ENCODE measurements at regions not wholly inside any gene's neighbourhood (a gene's known extent, or its start where the extent isn't known, plus 50 kb on each side); places are given as distances from the start of the nearest gene placed in this dataset.

DNA sequence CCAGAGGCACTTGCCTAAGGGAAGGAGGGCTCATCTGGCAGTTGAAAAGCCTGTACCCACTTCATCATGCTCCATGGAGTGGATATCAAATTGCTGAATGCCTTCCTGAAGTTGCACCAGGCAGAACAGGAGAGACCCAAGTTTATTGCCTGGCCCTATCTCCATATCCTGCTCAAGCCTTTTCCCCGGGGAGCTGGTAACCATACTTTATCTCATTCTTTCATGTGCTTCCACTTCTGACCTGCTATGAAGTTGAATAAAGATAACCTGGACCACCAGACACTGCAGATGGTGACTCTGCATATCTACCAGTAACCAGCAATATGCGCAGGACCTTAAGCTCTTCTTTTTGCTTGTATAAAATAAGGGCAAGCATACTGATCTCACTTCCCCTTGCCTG is 1397.5 kb upstream of the CDH6 start:
- FAIRE-seq, result no peak
- H3K4me3 ChIP-seq (ENCODE audit: low read length in 3 of 3), result no peak overlapping the region
- no peaks in the 10 kb centered on the region for H3K9me3 ChIP-seq (ENCODE audit: control insufficient read depth in 2 of 3, insufficient read depth in 1 of 3, low read length in 3 of 3)
- no peak overlapping the region for H3K27ac ChIP-seq (ENCODE audit: low read depth in 2 of 2, low read length in 2 of 2)
- intact Hi-C loops (cut with DNase I), result no loop called here
- H3K36me3 ChIP-seq (ENCODE audit: control insufficient read depth in 2 of 3, insufficient read depth in 3 of 3, low read length in 3 of 3), result no peaks in the 10 kb centered on the region
- DNase-seq, result peak in 2 of 5 donors; percentile 0 to 1
- H3K9ac ChIP-seq (ENCODE audit: low read length in 3 of 3), result no peak overlapping the region
- no peaks in the 10 kb centered on the region for H3K4me1 ChIP-seq (ENCODE audit: control insufficient read depth in 2 of 3, insufficient read depth in 2 of 3, low read depth in 1 of 3, low read length in 3 of 3)
- H3K27me3 ChIP-seq (ENCODE audit: control insufficient read depth, insufficient read depth, low read length), result no peaks in the 10 kb centered on the region
- TF ChIP-seq, protein P1, sequence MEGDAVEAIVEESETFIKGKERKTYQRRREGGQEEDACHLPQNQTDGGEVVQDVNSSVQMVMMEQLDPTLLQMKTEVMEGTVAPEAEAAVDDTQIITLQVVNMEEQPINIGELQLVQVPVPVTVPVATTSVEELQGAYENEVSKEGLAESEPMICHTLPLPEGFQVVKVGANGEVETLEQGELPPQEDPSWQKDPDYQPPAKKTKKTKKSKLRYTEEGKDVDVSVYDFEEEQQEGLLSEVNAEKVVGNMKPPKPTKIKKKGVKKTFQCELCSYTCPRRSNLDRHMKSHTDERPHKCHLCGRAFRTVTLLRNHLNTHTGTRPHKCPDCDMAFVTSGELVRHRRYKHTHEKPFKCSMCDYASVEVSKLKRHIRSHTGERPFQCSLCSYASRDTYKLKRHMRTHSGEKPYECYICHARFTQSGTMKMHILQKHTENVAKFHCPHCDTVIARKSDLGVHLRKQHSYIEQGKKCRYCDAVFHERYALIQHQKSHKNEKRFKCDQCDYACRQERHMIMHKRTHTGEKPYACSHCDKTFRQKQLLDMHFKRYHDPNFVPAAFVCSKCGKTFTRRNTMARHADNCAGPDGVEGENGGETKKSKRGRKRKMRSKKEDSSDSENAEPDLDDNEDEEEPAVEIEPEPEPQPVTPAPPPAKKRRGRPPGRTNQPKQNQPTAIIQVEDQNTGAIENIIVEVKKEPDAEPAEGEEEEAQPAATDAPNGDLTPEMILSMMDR (IDR thresholded peaks at IDR 0.05; ENCODE audit: borderline replicate concordance, extremely low read depth, insufficient read depth), result no peak

DNA sequence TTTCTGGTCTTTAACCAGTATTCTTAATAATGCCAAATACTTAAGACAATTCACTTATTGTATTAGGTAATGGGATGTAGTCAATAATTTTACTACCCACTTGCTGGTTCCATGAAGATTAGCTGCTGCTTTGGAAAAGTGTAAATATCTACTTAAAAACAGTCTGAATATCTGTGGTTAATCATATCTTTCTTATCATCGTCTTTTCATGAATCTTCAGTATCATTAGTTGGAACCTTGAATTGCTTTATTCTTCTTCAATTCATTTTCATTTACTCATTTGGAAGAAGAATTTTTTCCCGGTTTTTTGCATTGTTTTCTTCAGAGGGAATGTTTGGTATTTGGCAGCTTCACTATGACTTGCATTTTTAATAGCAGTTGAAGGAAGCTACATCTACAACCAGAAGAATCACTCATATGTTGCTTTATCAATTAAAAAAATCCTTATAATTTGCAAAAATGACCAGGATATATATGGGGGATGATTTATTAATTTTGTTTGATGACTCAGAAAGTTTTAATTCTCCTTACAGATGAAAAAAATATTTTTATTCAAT is 1398.3 kb upstream of the CDH6 start:
- no peaks in the 10 kb centered on the region for H3K36me3 ChIP-seq (ENCODE audit: control insufficient read depth in 2 of 3, insufficient read depth in 3 of 3, low read length in 3 of 3)
- no peak overlapping the region for H3K4me3 ChIP-seq (ENCODE audit: low read length in 3 of 3)
- no peak for FAIRE-seq
- TF ChIP-seq, protein P1 (IDR thresholded peaks at IDR 0.05; ENCODE audit: borderline replicate concordance, extremely low read depth, insufficient read depth), result no peak
- H3K27ac ChIP-seq (ENCODE audit: low read depth in 2 of 2, low read length in 2 of 2), result no peak overlapping the region
- no peaks in the 10 kb centered on the region for H3K4me1 ChIP-seq (ENCODE audit: control insufficient read depth in 2 of 3, insufficient read depth in 2 of 3, low read depth in 1 of 3, low read length in 3 of 3)
- H3K27me3 ChIP-seq (ENCODE audit: control insufficient read depth, insufficient read depth, low read length), result no peaks in the 10 kb centered on the region
- no peak overlapping the region for H3K9ac ChIP-seq (ENCODE audit: low read length in 3 of 3)
- intact Hi-C loops (cut with DNase I), result no loop called here
- H3K9me3 ChIP-seq (ENCODE audit: control insufficient read depth in 2 of 3, insufficient read depth in 1 of 3, low read length in 3 of 3), result no peaks in the 10 kb centered on the region
- no peak for DNase-seq

DNA sequence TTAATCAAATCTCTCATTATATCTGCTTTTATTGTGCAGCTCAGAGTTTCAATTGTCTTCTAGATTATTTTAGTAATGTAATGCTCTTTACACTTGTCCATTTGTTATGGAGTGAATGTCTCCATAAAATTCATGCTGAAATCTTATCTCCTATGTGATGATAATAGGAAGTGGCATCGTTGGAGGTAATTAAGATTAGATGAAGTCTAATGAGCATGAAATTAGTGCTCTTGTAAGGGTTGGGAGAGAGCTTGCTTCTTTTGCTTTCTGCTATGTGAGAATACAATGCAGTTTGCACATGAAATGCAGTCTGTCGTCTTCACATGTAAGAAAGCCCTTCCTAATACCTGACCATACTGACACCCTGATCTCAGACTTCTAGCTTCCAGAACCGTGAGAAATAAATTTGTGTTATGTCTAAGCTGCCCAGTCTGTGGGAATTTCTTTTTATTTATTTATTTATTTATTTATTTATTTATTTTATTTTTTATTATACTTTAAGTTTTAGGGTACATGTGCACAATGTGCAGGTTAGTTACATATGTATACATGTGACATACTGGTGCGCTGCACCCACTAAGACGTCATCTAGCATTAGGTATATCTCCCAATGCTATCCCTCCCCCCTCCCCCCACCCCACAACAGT is 1399.2 kb upstream of the CDH6 start:
- FAIRE-seq (no peak), DNase-seq (no peak)
- no peak overlapping the region for H3K4me3 ChIP-seq (ENCODE audit: low read length in 3 of 3)
- TF ChIP-seq, protein P1 (IDR thresholded peaks at IDR 0.05; ENCODE audit: borderline replicate concordance, extremely low read depth, insufficient read depth), result no peak
- H3K36me3 ChIP-seq (ENCODE audit: control insufficient read depth in 2 of 3, insufficient read depth in 3 of 3, low read length in 3 of 3), result no peaks in the 10 kb centered on the region
- no peaks in the 10 kb centered on the region for H3K9me3 ChIP-seq (ENCODE audit: control insufficient read depth in 2 of 3, insufficient read depth in 1 of 3, low read length in 3 of 3)
- H3K9ac ChIP-seq (ENCODE audit: low read length in 3 of 3), result no peak overlapping the region
- intact Hi-C loops (cut with DNase I), result no loop called here
- H3K27me3 ChIP-seq (ENCODE audit: control insufficient read depth, insufficient read depth, low read length), result no peaks in the 10 kb centered on the region
- no peak overlapping the region for H3K27ac ChIP-seq (ENCODE audit: low read depth in 2 of 2, low read length in 2 of 2)
- H3K4me1 ChIP-seq (ENCODE audit: control insufficient read depth in 2 of 3, insufficient read depth in 2 of 3, low read depth in 1 of 3, low read length in 3 of 3), result no peaks in the 10 kb centered on the region
